22Rv1 (cell line): ENCODE measurements at regions not wholly inside any gene's neighbourhood (a gene's known extent, or its start where the extent isn't known, plus 50 kb on each side); places are given as distances from the start of the nearest gene placed in this dataset.

Source experiments
- ZFX ChIP-seq: fragments of 450-650 bp; IDR thresholded peaks from 2 replicates; pipeline ENCODE4 v1.6.1; 2017; ENCODE audit warnings: antibody characterized with exemption, borderline replicate concordance
- TF ChIP-seq, protein P1 (sequence below): fragments of 450-650 bp; IDR thresholded peaks from 2 replicates; pipeline ENCODE4 v1.5.1; 2017; ENCODE audit warnings: mild to moderate bottlenecking

DNA sequence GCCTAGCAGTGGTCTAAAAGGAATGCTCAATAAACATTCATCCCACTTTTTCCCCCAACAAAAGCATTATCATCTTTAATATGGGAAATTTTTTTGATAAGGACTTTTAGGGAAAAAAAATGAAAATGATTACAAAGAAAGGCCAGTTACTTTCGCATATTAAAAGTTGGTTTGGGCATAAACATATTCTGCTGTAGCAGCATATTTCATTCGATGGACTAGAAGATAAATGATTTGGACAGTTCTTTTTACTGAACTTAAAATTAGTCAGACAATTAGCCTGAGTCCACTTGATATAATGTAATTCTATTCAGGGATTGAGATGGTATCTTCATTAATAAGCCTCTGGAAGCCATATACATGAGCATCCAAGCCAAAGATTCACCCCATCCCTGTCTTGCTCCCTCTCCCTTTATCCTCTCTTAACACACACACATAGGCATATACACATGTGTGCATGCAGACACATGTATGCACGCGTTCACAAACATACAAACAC, 299.1 kb downstream of the NUAK1 start:
- TF ChIP-seq ZFX = no peak
- TF ChIP-seq, protein P1, sequence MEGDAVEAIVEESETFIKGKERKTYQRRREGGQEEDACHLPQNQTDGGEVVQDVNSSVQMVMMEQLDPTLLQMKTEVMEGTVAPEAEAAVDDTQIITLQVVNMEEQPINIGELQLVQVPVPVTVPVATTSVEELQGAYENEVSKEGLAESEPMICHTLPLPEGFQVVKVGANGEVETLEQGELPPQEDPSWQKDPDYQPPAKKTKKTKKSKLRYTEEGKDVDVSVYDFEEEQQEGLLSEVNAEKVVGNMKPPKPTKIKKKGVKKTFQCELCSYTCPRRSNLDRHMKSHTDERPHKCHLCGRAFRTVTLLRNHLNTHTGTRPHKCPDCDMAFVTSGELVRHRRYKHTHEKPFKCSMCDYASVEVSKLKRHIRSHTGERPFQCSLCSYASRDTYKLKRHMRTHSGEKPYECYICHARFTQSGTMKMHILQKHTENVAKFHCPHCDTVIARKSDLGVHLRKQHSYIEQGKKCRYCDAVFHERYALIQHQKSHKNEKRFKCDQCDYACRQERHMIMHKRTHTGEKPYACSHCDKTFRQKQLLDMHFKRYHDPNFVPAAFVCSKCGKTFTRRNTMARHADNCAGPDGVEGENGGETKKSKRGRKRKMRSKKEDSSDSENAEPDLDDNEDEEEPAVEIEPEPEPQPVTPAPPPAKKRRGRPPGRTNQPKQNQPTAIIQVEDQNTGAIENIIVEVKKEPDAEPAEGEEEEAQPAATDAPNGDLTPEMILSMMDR = no peak
